Suppressor macrophage treated with lipopolysaccharide for 4 hours (primary cell): ENCODE measurements at regions not wholly inside any gene's neighbourhood (a gene's known extent, or its start where the extent isn't known, plus 50 kb on each side); places are given as distances from the start of the nearest gene placed in this dataset.
"Not testable (repeated sequence)": the region's sequence is repeated elsewhere in the genome, so short reads cannot be mapped to it uniquely, and the experiment has no call there.

Source experiments
- DNase-seq: peaks from one replicate; pipeline ENCODE4 v3.0.0-alpha.2; 2020

DNA sequence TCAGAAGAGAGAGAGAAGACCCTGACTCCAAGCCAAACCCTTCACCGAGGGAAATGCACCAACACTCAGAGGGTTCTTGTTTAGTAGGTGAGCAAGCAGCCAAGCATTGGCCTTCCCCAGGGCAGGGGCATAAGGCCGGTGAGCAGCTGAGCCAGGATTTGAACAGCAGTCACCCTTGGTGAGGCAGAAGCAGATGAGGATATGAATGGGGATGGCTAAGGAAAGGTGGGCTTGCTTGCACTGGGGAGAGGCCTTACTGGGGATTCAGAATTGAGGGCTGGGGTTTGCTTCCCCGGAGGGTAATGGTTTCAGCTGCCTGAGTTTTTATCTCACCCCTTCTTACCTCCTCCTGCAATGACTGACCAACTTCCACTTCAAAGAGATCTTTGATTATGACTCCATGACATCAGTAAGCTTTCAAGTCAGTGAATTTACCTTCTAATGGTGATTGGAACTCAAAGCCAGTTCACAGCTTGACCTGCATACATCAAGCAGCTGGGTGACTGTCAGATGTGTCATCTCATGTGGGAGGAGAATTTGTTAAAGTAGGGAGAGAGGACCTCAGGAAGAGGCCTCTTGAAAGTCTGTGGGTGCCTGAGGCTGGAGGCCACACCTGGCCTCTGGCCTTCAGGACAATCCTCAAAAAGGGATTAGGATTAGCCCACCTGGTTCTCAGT is 114.5 kb upstream of the PLGLB2 start:
- DNase-seq, result not testable (repeated sequence)

- DNase-seq, result not testable (repeated sequence)
These were observed 113.8 kb upstream of the PLGLB2 start for GRCh38 chr2:87634106-87634505.

- not testable (repeated sequence) for DNase-seq
These were observed 112.8 kb upstream of the PLGLB2 start for GRCh38 chr2:87634971-87635650.

DNA sequence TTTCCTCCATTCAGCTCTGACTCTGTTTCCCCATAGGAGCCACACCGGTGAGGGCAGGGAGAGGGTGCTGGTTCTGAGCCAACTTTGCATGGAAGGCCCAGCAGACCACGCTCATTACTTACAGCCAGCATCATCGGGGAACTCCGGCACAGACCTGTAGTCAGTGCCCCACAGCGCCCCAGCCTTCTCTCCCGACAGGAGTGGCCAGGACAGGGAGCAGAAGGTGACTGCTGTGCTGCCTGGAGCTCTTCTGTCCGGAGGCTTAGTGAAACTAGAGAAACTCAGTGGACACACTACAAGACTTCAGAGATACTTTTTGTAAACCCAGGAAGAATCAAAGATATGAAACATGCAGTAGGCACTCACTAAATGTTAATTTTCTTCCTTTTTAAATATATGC is 111.6 kb upstream of the PLGLB2 start:
- DNase-seq, result not testable (repeated sequence)

- DNase-seq, result not testable (repeated sequence)
These were observed 111.2 kb upstream of the PLGLB2 start for GRCh38 chr2:87636735-87637134.

GRCh38 chr2:87637249-87637990 is 110.5 kb upstream of the PLGLB2 start:
- not testable (repeated sequence) for DNase-seq

GRCh38 chr2:87638114-87638807 is 109.6 kb upstream of the PLGLB2 start:
- DNase-seq, result not testable (repeated sequence)

DNA sequence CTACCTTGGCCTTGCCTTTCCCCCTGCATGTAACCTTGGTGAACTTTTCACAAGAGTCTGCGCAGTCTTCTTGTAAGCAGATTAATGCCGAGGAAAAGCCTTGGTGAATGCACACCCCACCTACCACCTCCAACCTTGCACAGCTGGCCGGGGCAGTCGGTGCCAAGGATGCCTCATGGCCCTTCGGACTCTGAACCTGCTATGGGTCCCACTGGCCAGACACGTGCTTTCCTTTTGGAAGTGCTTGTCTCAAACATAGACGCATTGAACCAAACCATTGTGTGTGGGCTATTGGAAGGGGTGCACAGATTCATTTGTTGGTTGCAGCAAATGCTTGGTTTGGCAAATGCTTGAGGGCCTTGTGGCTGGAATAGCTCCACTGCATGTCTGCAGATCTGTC is 109.0 kb upstream of the PLGLB2 start:
- not testable (repeated sequence) for DNase-seq

DNA sequence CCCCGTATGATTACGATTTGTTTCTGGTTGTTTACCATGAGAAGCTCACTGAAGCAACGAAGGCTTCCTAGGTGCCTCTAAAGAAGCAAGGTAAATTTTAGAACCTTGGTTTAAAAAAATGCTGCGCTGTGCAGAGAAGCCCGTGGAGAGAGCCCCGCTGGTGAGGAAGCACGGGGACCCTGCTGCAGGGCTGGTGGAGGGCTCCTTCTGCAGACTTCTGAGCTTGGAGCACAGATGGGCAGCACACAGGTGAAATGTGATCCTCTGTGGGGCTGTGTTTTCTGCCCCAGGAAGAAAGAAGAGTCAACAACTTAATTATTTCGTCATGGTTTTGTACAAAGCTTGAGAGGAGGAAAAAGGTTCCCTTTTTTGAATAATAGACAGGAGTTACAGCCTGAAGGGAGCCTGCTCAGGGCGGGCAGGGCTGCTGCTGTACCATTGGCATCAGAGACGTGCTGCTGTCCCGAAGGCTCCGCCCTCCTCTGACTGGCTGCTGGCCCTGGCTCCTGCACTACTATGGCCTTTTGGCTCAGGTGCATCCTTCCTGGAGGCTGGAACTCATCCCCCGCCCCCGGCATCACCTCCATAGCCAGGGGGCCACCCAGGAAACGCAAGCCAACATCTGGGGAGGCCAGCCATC is 108.0 kb upstream of the PLGLB2 start:
- not testable (repeated sequence) for DNase-seq

DNA sequence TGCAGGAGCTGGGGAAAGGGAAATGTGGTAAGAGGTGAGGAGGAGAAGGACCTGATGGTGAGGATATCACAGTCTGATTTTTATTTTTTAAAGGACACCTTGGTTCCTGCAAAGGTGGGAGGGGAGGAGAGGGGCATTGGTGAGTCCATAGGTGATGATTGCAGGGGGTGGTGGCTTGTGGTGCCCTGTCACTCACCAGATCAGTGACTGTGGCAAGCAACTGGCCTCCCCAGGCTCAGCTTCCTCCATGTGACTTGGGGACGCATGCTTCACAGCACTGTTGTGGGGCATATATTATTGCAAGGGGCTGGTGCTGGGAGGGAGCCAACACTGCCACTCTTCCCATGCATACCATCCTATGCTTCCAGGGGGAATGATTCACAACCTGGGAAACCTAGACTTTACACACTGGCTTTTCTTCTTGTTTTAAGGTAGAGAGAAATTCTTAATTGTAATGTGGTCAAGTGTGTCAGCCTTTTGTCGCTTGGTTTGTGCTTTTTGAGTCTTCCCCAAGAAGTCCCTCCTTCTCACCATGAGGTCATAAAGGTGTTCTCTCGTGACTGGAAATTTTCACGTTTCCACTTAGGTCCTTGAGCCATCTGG is 106.8 kb upstream of the PLGLB2 start:
- not testable (repeated sequence) for DNase-seq

- DNase-seq, result not testable (repeated sequence)
These were observed 104.7 kb upstream of the PLGLB2 start for GRCh38 chr2:87643165-87643564.

DNA sequence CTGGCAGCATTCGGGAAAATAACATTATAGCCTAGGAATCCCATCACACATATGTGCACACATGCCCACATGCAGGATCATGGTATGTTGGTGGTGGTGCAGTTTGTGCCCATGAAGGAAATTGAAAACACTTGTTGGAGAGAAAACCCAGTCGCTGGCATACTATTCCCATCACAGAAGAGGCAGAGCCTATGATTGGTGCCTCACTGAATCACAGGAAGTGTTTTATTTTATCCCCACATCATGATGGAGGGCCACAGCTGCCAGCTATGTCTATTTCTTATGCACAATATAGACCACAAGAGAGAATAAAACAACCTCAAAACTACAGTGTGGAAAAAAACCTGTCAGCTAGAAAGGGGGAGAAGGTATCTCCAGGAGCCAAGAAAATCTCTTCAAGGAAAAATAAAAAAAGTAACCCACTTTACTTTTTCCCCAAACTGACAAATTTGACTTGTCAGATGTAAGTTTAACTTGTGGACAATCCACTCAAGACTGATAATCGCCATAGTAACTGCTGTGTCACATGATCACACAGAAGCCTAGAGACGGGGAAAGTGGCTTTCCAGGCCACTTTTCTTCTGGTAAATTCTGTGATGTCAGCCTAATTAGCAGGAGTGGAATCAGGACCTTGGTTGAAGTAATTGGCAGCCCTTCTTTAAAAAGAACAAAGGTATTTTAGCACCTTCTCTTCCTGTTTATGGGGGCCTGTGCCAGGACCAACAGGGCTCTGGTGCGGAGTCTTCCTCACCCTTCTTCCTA is 100.0 kb upstream of the PLGLB2 start:
- not testable (repeated sequence) for DNase-seq

DNA sequence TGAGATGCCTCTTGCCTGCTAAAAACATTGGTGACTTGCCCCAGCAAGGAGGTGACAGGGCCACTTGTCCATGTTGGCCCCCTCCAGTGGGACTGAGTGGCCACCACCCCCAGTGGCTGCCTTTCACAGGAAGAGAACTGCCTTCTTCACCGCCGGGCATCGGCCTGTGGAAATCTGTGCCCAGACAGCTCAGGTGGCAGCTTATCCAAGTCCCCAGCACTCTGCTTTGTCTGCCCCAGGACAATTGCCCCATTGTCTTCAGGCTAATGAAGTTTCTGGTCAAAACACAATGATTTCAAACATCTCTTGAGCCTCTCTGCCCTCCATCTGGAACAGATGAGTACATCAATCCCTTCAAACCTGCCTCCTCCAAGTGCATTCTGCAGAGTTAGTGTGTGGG is 99.1 kb upstream of the PLGLB2 start:
- not testable (repeated sequence) for DNase-seq

GRCh38 chr2:87649871-87650270 is 98.0 kb upstream of the PLGLB2 start:
- DNase-seq, result not testable (repeated sequence)

DNA sequence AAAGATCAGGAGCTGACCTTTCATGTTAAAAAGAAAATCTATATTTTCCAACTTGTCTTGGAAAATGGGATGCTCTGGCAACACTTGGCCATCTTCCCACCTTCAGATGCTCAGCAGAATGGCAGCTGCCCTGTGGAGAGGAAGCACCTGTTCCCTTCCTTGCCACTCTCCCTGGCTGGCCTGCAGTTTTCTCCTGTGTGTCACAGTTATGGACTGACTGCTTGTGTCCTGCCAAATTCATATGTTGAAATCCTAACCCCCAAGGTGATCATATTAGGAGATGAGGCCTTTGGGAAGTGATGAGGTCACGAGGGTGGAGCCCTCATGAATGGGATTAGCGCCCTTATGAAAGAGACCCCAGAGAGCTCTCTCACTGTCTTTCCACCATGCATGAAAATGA is 97.0 kb upstream of the PLGLB2 start:
- DNase-seq, result not testable (repeated sequence)

DNA sequence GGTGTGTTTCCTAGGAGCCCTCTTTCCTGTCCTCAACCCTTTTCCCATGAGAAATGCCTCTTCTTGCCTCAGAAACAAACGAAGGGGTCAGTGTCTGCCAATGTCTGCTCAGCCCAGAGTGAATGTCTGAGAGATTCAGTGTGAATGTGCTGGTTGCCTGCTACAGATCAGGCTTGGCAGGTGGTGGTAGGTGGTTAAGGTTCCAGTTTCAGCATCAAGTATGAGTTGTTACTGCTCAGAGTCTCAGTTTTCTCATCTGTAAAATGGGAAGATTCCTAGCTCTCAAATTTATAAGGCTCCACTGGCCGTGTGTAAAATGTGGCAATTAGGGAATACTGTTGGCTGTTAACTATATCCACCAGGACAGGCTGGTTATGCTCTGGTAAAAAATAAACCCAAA is 96.3 kb upstream of the PLGLB2 start:
- DNase-seq, result not testable (repeated sequence)

GRCh38 chr2:87653373-87653772 is 94.5 kb upstream of the PLGLB2 start:
- DNase-seq, result not testable (repeated sequence)

DNA sequence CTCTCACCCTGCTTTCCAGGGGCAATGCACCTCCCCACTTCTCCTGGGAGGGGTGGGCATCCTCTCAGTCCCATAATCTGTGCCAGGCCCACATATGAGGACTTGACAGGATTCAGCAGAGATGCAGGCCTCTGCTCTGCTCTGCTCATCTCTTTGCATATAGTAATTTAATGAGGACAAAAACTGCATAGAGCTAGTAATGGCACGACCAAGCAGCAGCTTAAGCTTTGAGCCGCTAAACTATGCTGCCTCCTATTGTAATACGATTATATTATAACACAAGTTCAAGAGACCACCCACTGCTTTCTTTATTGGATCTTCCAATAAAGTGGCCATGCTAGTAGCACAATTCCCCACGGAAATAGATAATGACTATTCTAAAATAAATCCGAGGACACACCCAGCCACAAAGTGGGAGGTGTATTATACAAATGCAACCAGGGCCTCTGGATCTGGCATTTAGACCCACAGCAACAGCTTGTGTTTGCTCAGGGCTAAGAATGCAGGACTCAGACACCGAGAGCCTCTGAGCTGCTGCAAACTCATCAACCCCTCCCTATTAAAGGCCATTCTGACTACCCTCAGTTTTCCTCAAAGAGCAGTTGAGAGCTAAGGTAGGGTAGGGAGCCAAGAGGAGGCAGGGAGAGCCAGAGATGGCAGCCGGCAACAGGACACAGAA is 93.6 kb upstream of the PLGLB2 start:
- DNase-seq, result not testable (repeated sequence)

GRCh38 chr2:87657915-87658314 is 90.0 kb upstream of the PLGLB2 start:
- not testable (repeated sequence) for DNase-seq

DNA sequence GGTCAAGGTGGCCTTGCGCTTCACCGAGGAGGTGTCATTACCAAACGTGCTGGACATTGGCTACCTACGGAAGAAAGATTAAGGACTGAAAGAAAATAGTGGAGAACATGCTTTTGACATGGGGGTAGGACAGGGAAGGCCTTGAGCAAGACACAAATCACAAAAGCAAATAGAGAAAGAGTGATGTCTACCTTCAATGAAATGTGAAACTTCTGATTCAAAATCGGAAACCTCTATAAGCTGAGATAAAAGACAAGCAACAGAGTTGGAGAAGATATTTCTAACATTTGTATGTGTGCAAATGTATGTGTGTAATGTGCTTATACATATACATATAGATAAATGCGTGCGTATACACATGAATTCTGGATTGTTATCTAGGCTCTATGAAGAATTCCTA is 89.5 kb upstream of the PLGLB2 start:
- DNase-seq, result not testable (repeated sequence)

GRCh38 chr2:87658976-87659375 is 88.9 kb upstream of the PLGLB2 start:
- DNase-seq, result not testable (repeated sequence)
